Esophagus squamous epithelium (tissue), 5 donors: ENCODE measurements at regions not wholly inside any gene's neighbourhood (a gene's known extent, or its start where the extent isn't known, plus 50 kb on each side); places are given as distances from the start of the nearest gene placed in this dataset.

Experiments used
- DNase-seq: peaks from one replicate; lab custom pipeline; 2025; lab: John Stamatoyannopoulos, UW
- H3K27ac ChIP-seq, 4 donors: fragments of 200-600 bp; sonication (generic); one replicate each; pipeline ENCODE4 v1.5.1; 2016 to 2019; ENCODE audit warnings: mild to moderate bottlenecking in 1 of 4
- H3K27me3 ChIP-seq, 4 donors: fragments of 200-600 bp; sonication (generic); 1 replicate in 3 of 4; 2 replicates in 1 of 4; pipeline versions ENCODE4 v1.5.1 to v1.6.0; 2017 to 2021; ENCODE audit warnings: antibody characterized with exemption in 1 of 4
- H3K36me3 ChIP-seq, 3 donors: fragments of 200-600 bp; sonication (generic); one replicate each; pipeline ENCODE4 v1.5.1; 2016 to 2019
- H3K4me1 ChIP-seq, 3 donors: fragments of 200-600 bp; sonication (generic); one replicate each; pipeline ENCODE4 v1.5.1; 2017 to 2019
- H3K4me3 ChIP-seq, 4 donors: fragments of 200-600 bp; sonication (generic); 1 replicate in 3 of 4; 2 replicates in 1 of 4; pipeline ENCODE4 v1.5.1; 2016 to 2019; ENCODE audit warnings: mild to moderate bottlenecking in 2 of 4, moderate library complexity in 1 of 4
- H3K9me3 ChIP-seq, 3 donors: fragments of 200-600 bp; sonication (generic); one replicate each; pipeline ENCODE4 v1.5.1; 2016 to 2019
- CTCF ChIP-seq, 6 experiments: fragments of 450-650 bp in 4 of 6; fragments of 200-600 bp in 2 of 6; sonication (generic) in 2 of 6; IDR thresholded peaks; one replicate each; pipeline ENCODE4 v1.5.1; 2016 to 2019; ENCODE audit warnings: antibody characterized with exemption in 6 of 6, mild to moderate bottlenecking in 4 of 6, moderate library complexity in 4 of 6
- POLR2A ChIP-seq, 4 donors: fragments of 450-650 bp; IDR thresholded peaks; one replicate each; pipeline ENCODE4 v1.6.1; 2017; ENCODE audit warnings: antibody characterized with exemption in 4 of 4, mild to moderate bottlenecking in 4 of 4, moderate library complexity in 3 of 4
- WGBS, 2 donors: methylation state at CpG; one replicate each; pipeline ENCODE4 v1.1.5; 2018; 5-methylcytosine and 5-hydroxymethylcytosine counted together
- intact Hi-C: fragments of 100-400 bp; cut with DNase I; formaldehyde crosslinking; loops from one replicate; pipeline ENCODE4 v1.15.0; 2022
- donor health status: DM: yes; HTN: yes; CAD: no.

- H3K9me3 ChIP-seq, result no peaks in the 10 kb centered on the region
- no peak for DNase-seq
- no peak for TF ChIP-seq CTCF (IDR thresholded peaks at IDR 0.05)
- peak in 2 of 4 donors; percentile 25 to 31 for TF ChIP-seq POLR2A (IDR thresholded peaks at IDR 0.05)
- 44 to 82% methylated on average over 8 to 10 of the region's 19 CpGs for WGBS, 2 donors
- intact Hi-C loops, result no loop called here
- peak overlapping the region in 3 of 4 donors; percentile 9 to 21 (median 15) for H3K4me3 ChIP-seq
- H3K36me3 ChIP-seq, result no peaks in the 10 kb centered on the region
- H3K4me1 ChIP-seq, result no peaks in the 10 kb centered on the region
- H3K27me3 ChIP-seq, result peaks cover 0 to 9% (median 0%) of the 10 kb centered on the region in 4 donors
- peak overlapping the region in 3 of 4 donors; percentile 7 to 66 (median 59) for H3K27ac ChIP-seq
These were observed 217.4 kb upstream of the RTL1 start for GRCh38 chr14:101120641-101121507.

GRCh38 chr14:101121508-101122139, 218.1 kb upstream of the RTL1 start:
- Histone ChIP-seq H3K9me3 (no peaks in the 10 kb centered on the region), H3K36me3 (no peaks in the 10 kb centered on the region), H3K27ac (peak overlapping the region in 2 of 4 donors; percentile 47 to 66), H3K4me3 (no peak overlapping the region), H3K4me1 (no peaks in the 10 kb centered on the region), H3K27me3 (peaks cover 0 to 12% (median 0%) of the 10 kb centered on the region in 4 donors)
- DNase-seq, result no peak
- TF ChIP-seq POLR2A (IDR thresholded peaks at IDR 0.05), result peak in 1 of 4 donors; percentile 0
- no peak for TF ChIP-seq CTCF (IDR thresholded peaks at IDR 0.05)
- intact Hi-C loops, result no loop called here
- WGBS, 2 donors, result 62 to 82% methylated on average over 4 to 9 of the region's 13 CpGs

- no peaks in the 10 kb centered on the region for H3K9me3 ChIP-seq
- H3K4me1 ChIP-seq, result no peaks in the 10 kb centered on the region
- whole genome bisulfite sequencing, 2 donors, result 73 to 88% methylated on average over 2 to 11 of the region's 21 CpGs
- no peaks in the 10 kb centered on the region for H3K36me3 ChIP-seq
- no peak overlapping the region for H3K27ac ChIP-seq
- no peak for DNase-seq
- H3K27me3 ChIP-seq, result peaks cover 0 to 12% (median 0%) of the 10 kb centered on the region in 4 donors
- no peak overlapping the region for H3K4me3 ChIP-seq
- intact Hi-C loops, result no loop called here
- TF ChIP-seq CTCF (IDR thresholded peaks at IDR 0.05), result no peak
- TF ChIP-seq POLR2A (IDR thresholded peaks at IDR 0.05), result no peak
These were observed 219.0 kb upstream of the RTL1 start for GRCh38 chr14:101122237-101123141.

- Histone ChIP-seq H3K4me3 (no peak overlapping the region), H3K27ac (no peak overlapping the region), H3K27me3 (peaks cover 0 to 24% (median 0%) of the 10 kb centered on the region in 4 donors), H3K36me3 (no peaks in the 10 kb centered on the region), H3K9me3 (no peaks in the 10 kb centered on the region), H3K4me1 (no peaks in the 10 kb centered on the region)
- DNase-seq, result no peak
- TF ChIP-seq CTCF (IDR thresholded peaks at IDR 0.05) (no peak), POLR2A (IDR thresholded peaks at IDR 0.05) (no peak)
- 73 to 83% methylated on average over 11 to 14 of the region's 19 CpGs for WGBS, 2 donors
- intact Hi-C loops, result no loop called here
These were observed 220.3 kb upstream of the RTL1 start for GRCh38 chr14:101123618-101124510.
